ENCODE measurements at regions not wholly inside any gene's neighbourhood (a gene's known extent, or its start where the extent isn't known, plus 50 kb on each side); places are given as distances from the start of the nearest gene placed in this dataset.

DNA sequence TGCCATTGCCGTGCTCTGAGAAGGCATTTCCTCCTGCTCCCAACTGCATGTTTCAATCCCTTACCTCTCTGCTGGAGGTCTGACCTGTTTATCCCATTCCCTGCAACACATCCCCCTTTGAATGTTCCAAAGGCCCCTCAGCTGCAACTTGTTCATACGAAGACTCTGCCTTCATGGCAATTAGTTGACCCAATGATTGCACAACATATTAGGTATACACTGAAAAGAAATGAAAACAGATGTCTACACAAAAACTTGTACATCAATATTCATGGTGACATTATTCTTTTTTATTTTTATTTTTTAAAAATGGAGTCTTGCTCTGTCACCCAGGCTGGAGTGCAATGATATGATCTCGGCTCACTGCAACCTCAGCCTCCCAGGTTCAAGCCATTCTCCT, 54.9 kb upstream of the STX18 start:
- H4K8ac ChIP-seq (ENCODE audit: low read depth, low read length), result no peak overlapping the region
- no peak overlapping the region for H3K9ac ChIP-seq (ENCODE audit: low read depth, low read length, poor library complexity)
- H3K4me1 ChIP-seq (ENCODE audit: control insufficient read depth in 2 of 2, insufficient read depth in 1 of 2, low read depth in 1 of 2, low read length in 2 of 2), result no peaks in the 10 kb centered on the region
- no peak overlapping the region for H3K18ac ChIP-seq (ENCODE audit: low read length)
- H2AFZ ChIP-seq (ENCODE audit: low read length), result no peak overlapping the region
- no peaks in the 10 kb centered on the region for H3K27me3 ChIP-seq (ENCODE audit: control insufficient read depth in 3 of 3, insufficient read depth in 3 of 3, low read depth in 1 of 3, low read length in 3 of 3)
- H3K79me1 ChIP-seq (ENCODE audit: low read depth, low read length), result no peaks in the 10 kb centered on the region
- H3K14ac ChIP-seq (ENCODE audit: low read length), result no peak overlapping the region
- no peak overlapping the region for H2BK120ac ChIP-seq (ENCODE audit: low read depth, low read length)
- no peaks in the 10 kb centered on the region for H3K36me3 ChIP-seq (replicated peaks in 1 of 2; ENCODE audit: control insufficient read depth in 2 of 2, insufficient read depth in 2 of 2, low read length in 2 of 2)
- no peak overlapping the region for H2AK5ac ChIP-seq (ENCODE audit: low read depth, low read length)
- H2BK5ac ChIP-seq (ENCODE audit: low read length), result no peak overlapping the region
- no peak overlapping the region for H3K4me2 ChIP-seq (ENCODE audit: insufficient read depth, low read length, poor library complexity, severe bottlenecking)
- H2BK15ac ChIP-seq (ENCODE audit: low read length), result no peak overlapping the region
- H4K91ac ChIP-seq (ENCODE audit: low read depth, low read length, poor library complexity), result no peak overlapping the region
- DNase-seq (ENCODE audit: low spot score), result no peak
- no peak overlapping the region for H3K23ac ChIP-seq (ENCODE audit: low read depth, low read length, poor library complexity)
- no peak overlapping the region for H3K4ac ChIP-seq (ENCODE audit: low read length)
- no CpG with 5 or more reads among the region's 3 CpGs for WGBS, 2 donors (ENCODE audit: extremely low coverage in 2 of 2, insufficient read length in 2 of 2, insufficient replicate concordance in 1 of 2)
- no peak overlapping the region for H3K27ac ChIP-seq (replicated peaks; ENCODE audit: low read length)
- no peak overlapping the region for H2BK12ac ChIP-seq (ENCODE audit: low read length)
- H3K4me3 ChIP-seq (ENCODE audit: low read length in 2 of 2), result no peak overlapping the region
- H3K9me3 ChIP-seq (replicated peaks in 1 of 2; ENCODE audit: control insufficient read depth in 2 of 2, insufficient read depth in 1 of 2, low read depth in 1 of 2, low read length in 2 of 2), result peaks cover 8 to 36% of the 10 kb centered on the region in 2 donors

DNA sequence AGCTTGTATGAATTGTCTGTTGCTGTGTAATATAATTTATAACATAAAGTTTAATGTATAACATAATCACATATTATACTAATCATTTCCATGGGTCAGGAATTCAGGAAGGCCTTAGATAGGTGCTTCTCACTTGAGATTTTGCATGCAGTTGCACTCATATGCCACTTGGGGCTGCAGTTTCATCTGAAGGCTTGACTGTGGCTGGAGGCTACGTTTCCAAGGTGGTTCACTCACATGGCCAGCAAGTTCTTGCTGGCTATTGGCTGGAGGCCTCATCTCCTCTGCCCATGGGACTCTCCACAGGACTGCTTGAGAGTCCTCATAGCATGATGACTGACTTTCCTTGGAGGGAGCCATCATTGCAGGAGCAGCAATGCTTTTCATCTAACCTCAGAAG, 53.4 kb upstream of the STX18 start:
- Histone ChIP-seq H2AFZ (ENCODE audit: low read length) (no peak overlapping the region), H3K4ac (ENCODE audit: low read length) (no peak overlapping the region), H3K9me3 (replicated peaks in 1 of 2; ENCODE audit: control insufficient read depth in 2 of 2, insufficient read depth in 1 of 2, low read depth in 1 of 2, low read length in 2 of 2) (peaks cover 8 to 36% of the 10 kb centered on the region in 2 donors), H2BK120ac (ENCODE audit: low read depth, low read length) (no peak overlapping the region), H4K91ac (ENCODE audit: low read depth, low read length, poor library complexity) (no peak overlapping the region), H3K18ac (ENCODE audit: low read length) (no peak overlapping the region), H3K9ac (ENCODE audit: low read depth, low read length, poor library complexity) (no peak overlapping the region), H2AK5ac (ENCODE audit: low read depth, low read length) (no peak overlapping the region), H3K4me2 (ENCODE audit: insufficient read depth, low read length, poor library complexity, severe bottlenecking) (no peak overlapping the region), H3K23ac (ENCODE audit: low read depth, low read length, poor library complexity) (no peak overlapping the region), H3K14ac (ENCODE audit: low read length) (no peak overlapping the region), H4K8ac (ENCODE audit: low read depth, low read length) (no peak overlapping the region), H2BK15ac (ENCODE audit: low read length) (no peak overlapping the region), H2BK12ac (ENCODE audit: low read length) (no peak overlapping the region), H3K27me3 (ENCODE audit: control insufficient read depth in 3 of 3, insufficient read depth in 3 of 3, low read depth in 1 of 3, low read length in 3 of 3) (no peaks in the 10 kb centered on the region), H3K27ac (replicated peaks; ENCODE audit: low read length) (no peak overlapping the region), H2BK5ac (ENCODE audit: low read length) (no peak overlapping the region), H3K79me1 (ENCODE audit: low read depth, low read length) (no peaks in the 10 kb centered on the region), H3K4me1 (ENCODE audit: control insufficient read depth in 2 of 2, insufficient read depth in 1 of 2, low read depth in 1 of 2, low read length in 2 of 2) (peaks cover 3 to 8% of the 10 kb centered on the region in 2 donors), H3K4me3 (ENCODE audit: low read length in 2 of 2) (no peak overlapping the region), H3K36me3 (replicated peaks in 1 of 2; ENCODE audit: control insufficient read depth in 2 of 2, insufficient read depth in 2 of 2, low read length in 2 of 2) (no peaks in the 10 kb centered on the region)
- no CpG with 5 or more reads among the region's 1 CpG for WGBS, 2 donors (ENCODE audit: extremely low coverage in 2 of 2, insufficient read length in 2 of 2, insufficient replicate concordance in 1 of 2)
- no peak for DNase-seq (ENCODE audit: low spot score)

DNA sequence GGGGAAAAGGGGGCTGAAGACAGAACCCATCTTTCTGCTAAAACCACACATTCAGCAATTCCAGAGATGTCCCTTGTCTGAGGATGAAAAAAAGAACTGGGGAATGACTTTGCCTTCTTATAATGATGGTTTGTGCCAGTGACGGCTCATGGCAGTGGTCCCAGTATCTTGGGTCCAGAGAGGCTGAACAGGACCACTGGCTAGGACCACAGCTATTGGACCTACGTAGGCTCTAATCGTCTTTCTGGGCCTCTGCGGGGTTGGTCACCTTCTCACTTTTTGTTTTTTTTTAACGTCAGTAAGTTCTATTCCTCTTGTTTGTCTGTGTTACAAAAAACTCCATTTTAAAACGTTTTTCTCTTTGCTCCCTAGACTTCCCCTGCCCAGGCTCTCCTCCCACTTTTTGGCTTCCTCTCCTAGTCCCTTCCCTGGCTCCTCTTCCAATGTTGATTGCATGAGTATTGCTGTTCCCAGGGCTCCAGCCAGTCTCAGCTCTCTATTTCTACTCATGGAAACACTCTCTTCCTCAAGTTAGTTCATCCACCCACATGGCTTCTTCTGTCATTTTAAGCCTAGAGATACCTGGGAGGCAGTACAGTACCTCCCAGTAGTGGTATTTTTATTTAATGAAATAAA, 52.6 kb upstream of the STX18 start:
- no peak overlapping the region for H2BK15ac ChIP-seq (ENCODE audit: low read length)
- no peak overlapping the region for H3K9ac ChIP-seq (ENCODE audit: low read depth, low read length, poor library complexity)
- H2AK5ac ChIP-seq (ENCODE audit: low read depth, low read length), result no peak overlapping the region
- no peak overlapping the region for H3K4me3 ChIP-seq (ENCODE audit: low read length in 2 of 2)
- peaks cover 8 to 36% of the 10 kb centered on the region in 2 donors for H3K9me3 ChIP-seq (replicated peaks in 1 of 2; ENCODE audit: control insufficient read depth in 2 of 2, insufficient read depth in 1 of 2, low read depth in 1 of 2, low read length in 2 of 2)
- H3K27me3 ChIP-seq (ENCODE audit: control insufficient read depth in 3 of 3, insufficient read depth in 3 of 3, low read depth in 1 of 3, low read length in 3 of 3), result no peaks in the 10 kb centered on the region
- H2AFZ ChIP-seq (ENCODE audit: low read length), result no peak overlapping the region
- no peak overlapping the region for H3K4me2 ChIP-seq (ENCODE audit: insufficient read depth, low read length, poor library complexity, severe bottlenecking)
- H2BK12ac ChIP-seq (ENCODE audit: low read length), result no peak overlapping the region
- H3K23ac ChIP-seq (ENCODE audit: low read depth, low read length, poor library complexity), result no peak overlapping the region
- DNase-seq (ENCODE audit: low spot score), result no peak
- no peak overlapping the region for H2BK120ac ChIP-seq (ENCODE audit: low read depth, low read length)
- no peak overlapping the region for H3K4ac ChIP-seq (ENCODE audit: low read length)
- no peak overlapping the region for H4K91ac ChIP-seq (ENCODE audit: low read depth, low read length, poor library complexity)
- H3K4me1 ChIP-seq (ENCODE audit: control insufficient read depth in 2 of 2, insufficient read depth in 1 of 2, low read depth in 1 of 2, low read length in 2 of 2), result peaks cover 3 to 8% of the 10 kb centered on the region in 2 donors
- H3K79me1 ChIP-seq (ENCODE audit: low read depth, low read length), result no peaks in the 10 kb centered on the region
- H4K8ac ChIP-seq (ENCODE audit: low read depth, low read length), result no peak overlapping the region
- H3K14ac ChIP-seq (ENCODE audit: low read length), result no peak overlapping the region
- no peaks in the 10 kb centered on the region for H3K36me3 ChIP-seq (replicated peaks in 1 of 2; ENCODE audit: control insufficient read depth in 2 of 2, insufficient read depth in 2 of 2, low read length in 2 of 2)
- WGBS, 2 donors (ENCODE audit: extremely low coverage in 2 of 2, insufficient read length in 2 of 2, insufficient replicate concordance in 1 of 2), result no CpG with 5 or more reads among the region's 6 CpGs
- no peak overlapping the region for H3K27ac ChIP-seq (replicated peaks; ENCODE audit: low read length)
- no peak overlapping the region for H3K18ac ChIP-seq (ENCODE audit: low read length)
- no peak overlapping the region for H2BK5ac ChIP-seq (ENCODE audit: low read length)

DNA sequence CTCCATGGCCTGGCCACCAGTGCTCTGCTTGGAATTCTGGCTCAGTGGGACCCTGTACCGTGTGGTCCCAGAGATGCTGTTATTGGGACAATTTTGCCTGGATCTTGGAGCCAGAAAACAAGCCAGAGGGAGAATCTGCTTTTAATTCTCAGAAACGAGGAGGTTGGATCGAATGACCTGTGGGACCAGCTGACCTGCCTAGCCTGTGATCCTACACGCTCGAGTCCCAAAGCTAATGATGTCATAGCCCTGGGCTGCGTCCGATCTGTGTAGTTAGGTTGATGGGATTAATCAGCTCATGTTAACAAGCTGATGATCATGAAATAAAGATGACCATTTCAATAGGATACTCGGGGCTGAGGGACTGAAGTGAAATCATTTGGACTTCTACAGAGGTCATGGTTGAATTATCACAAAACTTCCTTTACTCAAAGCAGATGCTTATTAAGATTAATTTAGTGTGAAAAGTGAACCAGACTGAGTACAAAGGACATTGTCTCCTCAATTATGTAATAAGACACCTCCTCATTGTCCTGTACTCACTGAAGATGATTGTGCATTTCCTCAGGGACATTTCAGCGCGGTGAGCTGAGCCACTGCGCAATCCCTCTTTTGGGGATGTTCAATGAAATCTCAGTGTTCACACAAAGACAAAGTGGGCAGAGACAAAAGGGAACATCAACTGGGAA, 51.9 kb upstream of the STX18 start:
- no peaks in the 10 kb centered on the region for H3K36me3 ChIP-seq (replicated peaks in 1 of 2; ENCODE audit: control insufficient read depth in 2 of 2, insufficient read depth in 2 of 2, low read length in 2 of 2)
- no CpG with 5 or more reads among the region's 11 CpGs for WGBS, 2 donors (ENCODE audit: extremely low coverage in 2 of 2, insufficient read length in 2 of 2, insufficient replicate concordance in 1 of 2)
- no peak overlapping the region for H3K9ac ChIP-seq (ENCODE audit: low read depth, low read length, poor library complexity)
- no peak overlapping the region for H3K4me2 ChIP-seq (ENCODE audit: insufficient read depth, low read length, poor library complexity, severe bottlenecking)
- H4K8ac ChIP-seq (ENCODE audit: low read depth, low read length), result no peak overlapping the region
- no peaks in the 10 kb centered on the region for H3K79me1 ChIP-seq (ENCODE audit: low read depth, low read length)
- H3K27ac ChIP-seq (replicated peaks; ENCODE audit: low read length), result no peak overlapping the region
- DNase-seq (ENCODE audit: low spot score), result no peak
- no peaks in the 10 kb centered on the region for H3K27me3 ChIP-seq (ENCODE audit: control insufficient read depth in 3 of 3, insufficient read depth in 3 of 3, low read depth in 1 of 3, low read length in 3 of 3)
- no peak overlapping the region for H3K4me3 ChIP-seq (ENCODE audit: low read length in 2 of 2)
- no peak overlapping the region for H3K4ac ChIP-seq (ENCODE audit: low read length)
- peaks cover 3 to 8% of the 10 kb centered on the region in 2 donors for H3K4me1 ChIP-seq (ENCODE audit: control insufficient read depth in 2 of 2, insufficient read depth in 1 of 2, low read depth in 1 of 2, low read length in 2 of 2)
- H3K23ac ChIP-seq (ENCODE audit: low read depth, low read length, poor library complexity), result no peak overlapping the region
- no peak overlapping the region for H2BK15ac ChIP-seq (ENCODE audit: low read length)
- H2BK120ac ChIP-seq (ENCODE audit: low read depth, low read length), result no peak overlapping the region
- no peak overlapping the region for H3K14ac ChIP-seq (ENCODE audit: low read length)
- no peak overlapping the region for H2BK5ac ChIP-seq (ENCODE audit: low read length)
- H4K91ac ChIP-seq (ENCODE audit: low read depth, low read length, poor library complexity), result no peak overlapping the region
- no peak overlapping the region for H2AFZ ChIP-seq (ENCODE audit: low read length)
- no peak overlapping the region for H3K18ac ChIP-seq (ENCODE audit: low read length)
- no peak overlapping the region for H2AK5ac ChIP-seq (ENCODE audit: low read depth, low read length)
- H2BK12ac ChIP-seq (ENCODE audit: low read length), result no peak overlapping the region
- peaks cover 8 to 36% of the 10 kb centered on the region in 2 donors for H3K9me3 ChIP-seq (replicated peaks in 1 of 2; ENCODE audit: control insufficient read depth in 2 of 2, insufficient read depth in 1 of 2, low read depth in 1 of 2, low read length in 2 of 2)
